Activated B cell treated with CpG ODN at 0.5 μM for 24 hours (primary cell): ENCODE measurements at regions not wholly inside any gene's neighbourhood (a gene's known extent, or its start where the extent isn't known, plus 50 kb on each side); places are given as distances from the start of the nearest gene placed in this dataset.

Experiments used
- ATAC-seq: fragments of 200-7000 bp; cut with Tn5 transposase; one replicate; pipeline ENCODE4 v1.10.0; 2021; ENCODE audit warnings: low read depth, mild to moderate bottlenecking, moderate library complexity
- CTCF ChIA-PET: fragments of 350-600 bp; sonication (Branson Sonifier 250); formaldehyde crosslinking; loops from one replicate; lab custom pipeline; 2021; ENCODE audit warnings: antibody characterized with exemption; lab: Charles Lee
- POLR2A ChIA-PET: fragments of 350-600 bp; sonication (Branson Sonifier 250); formaldehyde crosslinking; loops from one replicate; lab custom pipeline; 2021; ENCODE audit warnings: antibody characterized with exemption; lab: Charles Lee
- DNase-seq: peaks from one replicate; pipeline ENCODE4 v3.0.0; 2022
- H3K27ac Mint-ChIP-seq: one replicate; pipeline ENCODE4 v1.8.0; 2020; ENCODE audit warnings: mixed read lengths
- H3K27me3 Mint-ChIP-seq: one replicate; pipeline ENCODE4 v1.8.0; 2021; ENCODE audit warnings: mixed read lengths
- H3K36me3 Mint-ChIP-seq: one replicate; pipeline ENCODE4 v1.8.0; 2021; ENCODE audit warnings: low read depth, mixed read lengths
- H3K4me1 Mint-ChIP-seq: one replicate; pipeline ENCODE4 v1.8.0; 2021; ENCODE audit warnings: mixed read lengths
- H3K4me3 Mint-ChIP-seq: one replicate; pipeline ENCODE4 v1.8.0; 2020; ENCODE audit warnings: mild to moderate bottlenecking, mixed read lengths
- H3K9me3 Mint-ChIP-seq: one replicate; pipeline ENCODE4 v1.8.0; 2020; ENCODE audit warnings: mixed read lengths
- CTCF ChIP-seq: fragments of 200-600 bp; IDR thresholded peaks from one replicate; pipeline ENCODE4 v1.8.0; 2022; ENCODE audit warnings: antibody characterized with exemption, mild to moderate bottlenecking
- intact Hi-C: fragments of 100-400 bp; cut with micrococcal nuclease; formaldehyde crosslinking; loops from one replicate; pipeline ENCODE4 v1.15.1; 2024

- no peak for DNase-seq
- ChIA-PET CTCF (no interaction called here), POLR2A (no interaction called here)
- Mint-ChIP-seq H3K9me3 (no peaks in the 10 kb centered on the region), H3K4me1 (no peaks in the 10 kb centered on the region), H3K27me3 (peaks cover 8% of the 10 kb centered on the region), H3K4me3 (no peak overlapping the region), H3K27ac (no peak overlapping the region), H3K36me3 (no peaks in the 10 kb centered on the region)
- TF ChIP-seq CTCF: no peak
- intact Hi-C loops: no loop called here
- no peak for ATAC-seq
Observed at GRCh38 chr9:115533511-115533910, 415.6 kb upstream of the TNC start.

- intact Hi-C loops: no loop called here
- ChIA-PET POLR2A (no interaction called here), CTCF (no interaction called here)
- Mint-ChIP-seq H3K4me3 (no peak overlapping the region), H3K27me3 (peaks cover 3% of the 10 kb centered on the region), H3K27ac (no peak overlapping the region), H3K4me1 (no peaks in the 10 kb centered on the region), H3K9me3 (no peaks in the 10 kb centered on the region), H3K36me3 (no peaks in the 10 kb centered on the region)
- ATAC-seq (no peak), DNase-seq (no peak)
- TF ChIP-seq CTCF: no peak
Observed at GRCh38 chr9:115540091-115540490, 422.1 kb upstream of the TNC start.

- Mint-ChIP-seq H3K4me1 (no peaks in the 10 kb centered on the region), H3K4me3 (no peak overlapping the region), H3K27me3 (peaks cover 5% of the 10 kb centered on the region), H3K36me3 (no peaks in the 10 kb centered on the region), H3K27ac (no peak overlapping the region), H3K9me3 (no peaks in the 10 kb centered on the region)
- CTCF ChIA-PET: no interaction called here
- ATAC-seq: no peak
- intact Hi-C loops: no loop called here
- no peak for DNase-seq
- TF ChIP-seq CTCF: no peak
- POLR2A ChIA-PET: no interaction called here
Observed at GRCh38 chr9:115543511-115543910, 425.6 kb upstream of the TNC start.

- CTCF ChIA-PET: no interaction called here
- TF ChIP-seq CTCF: no peak
- no peak overlapping the region for H3K27ac Mint-ChIP-seq
- DNase-seq (no peak), ATAC-seq (no peak)
- no peaks in the 10 kb centered on the region for H3K36me3 Mint-ChIP-seq
- H3K4me3 Mint-ChIP-seq: no peak overlapping the region
- no peaks in the 10 kb centered on the region for H3K9me3 Mint-ChIP-seq
- H3K27me3 Mint-ChIP-seq: peaks cover 7% of the 10 kb centered on the region
- POLR2A ChIA-PET: no interaction called here
- intact Hi-C loops: no loop called here
- no peaks in the 10 kb centered on the region for H3K4me1 Mint-ChIP-seq
Observed at GRCh38 chr9:115548609-115549260, 430.8 kb upstream of the TNC start.

- intact Hi-C loops: no loop called here
- peaks cover 7% of the 10 kb centered on the region for H3K27me3 Mint-ChIP-seq
- POLR2A ChIA-PET: no interaction called here
- H3K4me3 Mint-ChIP-seq: no peak overlapping the region
- ATAC-seq: no peak
- CTCF ChIA-PET: no interaction called here
- no peak for TF ChIP-seq CTCF
- DNase-seq: no peak
- no peaks in the 10 kb centered on the region for H3K4me1 Mint-ChIP-seq
- H3K27ac Mint-ChIP-seq: no peak overlapping the region
- H3K36me3 Mint-ChIP-seq: no peaks in the 10 kb centered on the region
- H3K9me3 Mint-ChIP-seq: peaks cover 7% of the 10 kb centered on the region
Observed at GRCh38 chr9:115551396-115551795, 433.4 kb upstream of the TNC start.
